ENCODE measurements at regions not wholly inside any gene's neighbourhood (a gene's known extent, or its start where the extent isn't known, plus 50 kb on each side); places are given as distances from the start of the nearest gene placed in this dataset.
"Not testable (repeated sequence)": the region's sequence is repeated elsewhere in the genome, so short reads cannot be mapped to it uniquely, and the experiment has no call there.

DNA sequence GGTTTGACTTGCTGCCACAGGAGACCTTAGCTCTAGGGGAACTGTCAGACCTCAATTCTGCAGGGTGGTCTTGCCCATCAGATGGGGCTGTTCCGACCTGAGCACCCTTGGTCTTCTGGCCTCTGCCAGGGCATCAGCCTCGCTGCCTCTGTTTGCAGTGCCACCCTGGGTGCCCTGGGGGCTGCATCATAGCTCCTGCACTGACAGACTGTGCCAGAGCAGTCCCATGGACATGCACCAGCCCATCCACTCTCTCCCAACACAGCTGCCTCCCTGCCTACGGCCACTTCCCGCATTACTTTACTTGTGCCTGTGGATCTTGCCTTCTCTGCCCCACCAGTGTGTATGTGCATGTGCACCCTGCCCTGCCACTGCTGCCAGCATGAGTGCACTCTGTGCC, 884.7 kb upstream of the ARRDC3 start:
- no peak overlapping the region for H3K4me2 ChIP-seq (ENCODE audit: insufficient read depth, low read length)
- H3K79me2 ChIP-seq (ENCODE audit: insufficient read depth, low read length): no peaks in the 10 kb centered on the region
- DNase-seq (ENCODE audit: insufficient read length, low spot score, missing footprints): no peak
- H3K36me3 ChIP-seq (ENCODE audit: insufficient read depth, low read length): no peaks in the 10 kb centered on the region
- TF ChIP-seq, protein P1, sequence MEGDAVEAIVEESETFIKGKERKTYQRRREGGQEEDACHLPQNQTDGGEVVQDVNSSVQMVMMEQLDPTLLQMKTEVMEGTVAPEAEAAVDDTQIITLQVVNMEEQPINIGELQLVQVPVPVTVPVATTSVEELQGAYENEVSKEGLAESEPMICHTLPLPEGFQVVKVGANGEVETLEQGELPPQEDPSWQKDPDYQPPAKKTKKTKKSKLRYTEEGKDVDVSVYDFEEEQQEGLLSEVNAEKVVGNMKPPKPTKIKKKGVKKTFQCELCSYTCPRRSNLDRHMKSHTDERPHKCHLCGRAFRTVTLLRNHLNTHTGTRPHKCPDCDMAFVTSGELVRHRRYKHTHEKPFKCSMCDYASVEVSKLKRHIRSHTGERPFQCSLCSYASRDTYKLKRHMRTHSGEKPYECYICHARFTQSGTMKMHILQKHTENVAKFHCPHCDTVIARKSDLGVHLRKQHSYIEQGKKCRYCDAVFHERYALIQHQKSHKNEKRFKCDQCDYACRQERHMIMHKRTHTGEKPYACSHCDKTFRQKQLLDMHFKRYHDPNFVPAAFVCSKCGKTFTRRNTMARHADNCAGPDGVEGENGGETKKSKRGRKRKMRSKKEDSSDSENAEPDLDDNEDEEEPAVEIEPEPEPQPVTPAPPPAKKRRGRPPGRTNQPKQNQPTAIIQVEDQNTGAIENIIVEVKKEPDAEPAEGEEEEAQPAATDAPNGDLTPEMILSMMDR (IDR thresholded peaks at IDR 0.05; ENCODE audit: extremely low read depth, low read depth, low read length): no peak
- H3K9me3 ChIP-seq (ENCODE audit: low read depth, low read length): no peaks in the 10 kb centered on the region
- no peak overlapping the region for H3K4me3 ChIP-seq (ENCODE audit: insufficient read depth, low read length)
- no peaks in the 10 kb centered on the region for H3K27me3 ChIP-seq (ENCODE audit: insufficient read depth, low read length)
- H3K27ac ChIP-seq (ENCODE audit: low read depth, low read length): no peak overlapping the region
- no peaks in the 10 kb centered on the region for H4K20me1 ChIP-seq (ENCODE audit: insufficient read depth, low read length)
- H3K4me1 ChIP-seq (ENCODE audit: insufficient read depth, low read length): no peaks in the 10 kb centered on the region
- no peak overlapping the region for H2AFZ ChIP-seq (ENCODE audit: low read length)

DNA sequence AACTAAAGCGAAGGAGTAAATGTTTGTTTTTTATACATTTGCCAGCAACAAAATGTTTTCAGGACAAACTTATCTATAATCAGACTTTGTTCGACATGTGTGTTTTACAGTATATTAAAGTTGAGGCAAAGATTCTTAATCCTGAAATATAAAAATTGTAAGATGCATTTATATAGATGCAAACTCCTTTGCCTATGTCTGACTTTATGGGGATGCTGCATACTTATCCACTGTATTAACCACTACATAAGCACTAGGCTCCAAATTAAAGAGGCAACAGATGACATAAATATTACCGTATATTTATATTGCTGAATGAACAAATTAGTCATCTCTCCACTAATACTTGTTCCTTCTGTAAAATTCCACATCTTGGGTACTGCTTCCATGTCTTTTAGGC, 882.7 kb upstream of the ARRDC3 start:
- Histone ChIP-seq H3K4me1 (ENCODE audit: insufficient read depth, low read length) (no peaks in the 10 kb centered on the region), H3K4me3 (ENCODE audit: insufficient read depth, low read length) (no peak overlapping the region), H3K27me3 (ENCODE audit: insufficient read depth, low read length) (no peaks in the 10 kb centered on the region), H3K36me3 (ENCODE audit: insufficient read depth, low read length) (no peaks in the 10 kb centered on the region), H3K4me2 (ENCODE audit: insufficient read depth, low read length) (no peak overlapping the region), H3K9me3 (ENCODE audit: low read depth, low read length) (no peaks in the 10 kb centered on the region), H2AFZ (ENCODE audit: low read length) (no peak overlapping the region), H3K27ac (ENCODE audit: low read depth, low read length) (no peak overlapping the region), H3K79me2 (ENCODE audit: insufficient read depth, low read length) (no peaks in the 10 kb centered on the region), H4K20me1 (ENCODE audit: insufficient read depth, low read length) (no peaks in the 10 kb centered on the region)
- TF ChIP-seq, protein P1 (IDR thresholded peaks at IDR 0.05; ENCODE audit: extremely low read depth, low read depth, low read length): no peak
- DNase-seq (ENCODE audit: insufficient read length, low spot score, missing footprints): no peak

DNA sequence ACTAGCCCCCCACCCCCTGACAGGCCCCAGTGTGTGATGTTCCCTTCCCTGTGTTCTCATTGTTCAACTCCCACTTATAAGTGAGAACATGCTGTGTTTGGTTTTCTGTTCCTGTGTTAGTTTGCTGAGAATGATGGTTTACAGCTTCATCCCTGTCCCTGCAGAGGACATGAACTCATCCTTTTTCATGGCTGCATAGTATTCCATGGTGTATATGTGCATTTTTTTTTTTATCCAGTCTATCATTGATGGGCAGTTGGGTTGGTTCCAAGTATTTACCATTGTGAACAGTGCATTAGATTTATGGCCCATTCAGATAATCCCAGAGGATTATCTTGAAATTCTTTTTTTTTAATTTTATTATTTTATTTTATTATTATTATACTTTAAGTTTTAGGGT, 872.5 kb upstream of the ARRDC3 start:
- H2AFZ ChIP-seq (ENCODE audit: low read length); H3K79me2 ChIP-seq (ENCODE audit: insufficient read depth, low read length); H4K20me1 ChIP-seq (ENCODE audit: insufficient read depth, low read length); H3K27me3 ChIP-seq (ENCODE audit: insufficient read depth, low read length); H3K36me3 ChIP-seq (ENCODE audit: insufficient read depth, low read length); H3K4me1 ChIP-seq (ENCODE audit: insufficient read depth, low read length); H3K27ac ChIP-seq (ENCODE audit: low read depth, low read length); H3K4me3 ChIP-seq (ENCODE audit: insufficient read depth, low read length); H3K4me2 ChIP-seq (ENCODE audit: insufficient read depth, low read length); DNase-seq (ENCODE audit: insufficient read length, low spot score, missing footprints); H3K9me3 ChIP-seq (ENCODE audit: low read depth, low read length): not testable (repeated sequence)

DNA sequence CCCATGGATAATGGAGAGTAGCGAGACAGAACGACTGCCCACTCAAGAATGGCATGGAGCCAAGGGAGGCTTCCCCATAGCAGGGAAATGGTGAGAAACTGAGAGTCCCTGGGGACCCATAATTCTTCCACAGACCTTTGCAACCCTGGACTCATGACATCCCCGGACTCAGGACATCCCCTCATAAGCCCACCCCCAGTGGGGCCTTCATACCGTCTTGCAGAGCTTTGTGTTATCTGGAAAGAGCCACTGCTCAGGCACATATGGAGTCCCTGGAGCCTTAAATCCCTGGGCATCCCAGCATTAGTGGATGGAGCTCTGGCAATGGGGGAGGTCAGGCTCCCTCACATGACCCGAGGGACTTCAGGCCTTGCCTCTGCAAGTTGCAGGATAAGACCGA, 865.4 kb upstream of the ARRDC3 start:
- no peaks in the 10 kb centered on the region for H3K79me2 ChIP-seq (ENCODE audit: insufficient read depth, low read length)
- H4K20me1 ChIP-seq (ENCODE audit: insufficient read depth, low read length): no peaks in the 10 kb centered on the region
- H3K4me3 ChIP-seq (ENCODE audit: insufficient read depth, low read length): no peak overlapping the region
- H2AFZ ChIP-seq (ENCODE audit: low read length): no peak overlapping the region
- TF ChIP-seq, protein P1 (IDR thresholded peaks at IDR 0.05; ENCODE audit: extremely low read depth, low read depth, low read length): no peak
- no peak for DNase-seq (ENCODE audit: insufficient read length, low spot score, missing footprints)
- no peaks in the 10 kb centered on the region for H3K4me1 ChIP-seq (ENCODE audit: insufficient read depth, low read length)
- no peak overlapping the region for H3K4me2 ChIP-seq (ENCODE audit: insufficient read depth, low read length)
- no peaks in the 10 kb centered on the region for H3K9me3 ChIP-seq (ENCODE audit: low read depth, low read length)
- H3K27me3 ChIP-seq (ENCODE audit: insufficient read depth, low read length): no peaks in the 10 kb centered on the region
- no peak overlapping the region for H3K27ac ChIP-seq (ENCODE audit: low read depth, low read length)
- H3K36me3 ChIP-seq (ENCODE audit: insufficient read depth, low read length): no peaks in the 10 kb centered on the region

DNA sequence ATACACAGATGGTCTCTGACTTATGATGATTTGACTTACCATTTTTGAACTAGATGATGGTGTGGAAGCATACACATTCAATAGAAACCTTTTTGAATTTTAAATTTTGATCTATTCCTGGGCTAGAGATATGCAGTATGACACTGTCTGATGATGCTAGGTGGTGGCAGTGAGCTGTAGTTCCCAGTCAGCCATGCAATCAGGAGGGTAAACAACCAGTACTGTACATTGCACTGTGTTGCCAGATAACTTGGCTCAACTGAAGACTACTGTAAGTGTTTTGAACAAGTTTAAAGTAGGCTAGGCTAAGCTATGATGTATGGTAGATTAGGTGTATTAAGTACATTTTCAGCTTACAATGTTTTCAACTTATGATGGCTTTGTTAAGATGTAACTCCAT, 859.1 kb upstream of the ARRDC3 start:
- Histone ChIP-seq H3K36me3 (ENCODE audit: insufficient read depth, low read length) (no peaks in the 10 kb centered on the region), H2AFZ (ENCODE audit: low read length) (no peak overlapping the region), H3K9me3 (ENCODE audit: low read depth, low read length) (no peaks in the 10 kb centered on the region), H3K4me2 (ENCODE audit: insufficient read depth, low read length) (no peak overlapping the region), H3K4me3 (ENCODE audit: insufficient read depth, low read length) (no peak overlapping the region), H4K20me1 (ENCODE audit: insufficient read depth, low read length) (no peaks in the 10 kb centered on the region), H3K27me3 (ENCODE audit: insufficient read depth, low read length) (no peaks in the 10 kb centered on the region), H3K4me1 (ENCODE audit: insufficient read depth, low read length) (no peaks in the 10 kb centered on the region), H3K79me2 (ENCODE audit: insufficient read depth, low read length) (no peaks in the 10 kb centered on the region), H3K27ac (ENCODE audit: low read depth, low read length) (no peak overlapping the region)
- TF ChIP-seq, protein P1 (IDR thresholded peaks at IDR 0.05; ENCODE audit: extremely low read depth, low read depth, low read length): no peak
- no peak for DNase-seq (ENCODE audit: insufficient read length, low spot score, missing footprints)
